HG03575 (cell line): ENCODE measurements at regions not wholly inside any gene's neighbourhood (a gene's known extent, or its start where the extent isn't known, plus 50 kb on each side); places are given as distances from the start of the nearest gene placed in this dataset.

Experiments used
- ATAC-seq: cut with Tn5 transposase; IDR thresholded peaks from one replicate; pipeline ENCODE4 v1.9.1; 2021; ENCODE audit not compliant: unreplicated experiment, insufficient number of reproducible peaks, low FRiP score; ENCODE audit errors: extremely low read depth

DNA sequence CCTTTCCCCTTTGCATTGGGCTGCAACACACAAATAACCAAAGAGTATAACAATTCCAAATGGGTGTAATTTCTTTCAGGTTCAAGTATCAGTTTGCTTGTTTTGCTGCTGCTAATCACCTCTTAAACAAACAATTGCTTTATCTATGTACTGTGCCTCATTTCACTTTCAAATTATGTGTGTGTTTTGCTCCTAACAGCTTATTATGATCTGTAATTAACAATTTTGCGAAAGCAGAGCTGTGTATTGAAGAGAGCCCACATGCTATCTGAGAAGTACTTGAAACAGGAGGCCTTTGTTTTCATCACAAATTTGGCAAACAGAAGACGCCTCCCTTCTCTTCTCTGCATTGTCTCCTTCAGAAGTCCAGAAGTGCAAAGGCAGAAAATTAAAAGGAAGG, 312.0 kb downstream of the TLE1 start:
- ATAC-seq = no peak

DNA sequence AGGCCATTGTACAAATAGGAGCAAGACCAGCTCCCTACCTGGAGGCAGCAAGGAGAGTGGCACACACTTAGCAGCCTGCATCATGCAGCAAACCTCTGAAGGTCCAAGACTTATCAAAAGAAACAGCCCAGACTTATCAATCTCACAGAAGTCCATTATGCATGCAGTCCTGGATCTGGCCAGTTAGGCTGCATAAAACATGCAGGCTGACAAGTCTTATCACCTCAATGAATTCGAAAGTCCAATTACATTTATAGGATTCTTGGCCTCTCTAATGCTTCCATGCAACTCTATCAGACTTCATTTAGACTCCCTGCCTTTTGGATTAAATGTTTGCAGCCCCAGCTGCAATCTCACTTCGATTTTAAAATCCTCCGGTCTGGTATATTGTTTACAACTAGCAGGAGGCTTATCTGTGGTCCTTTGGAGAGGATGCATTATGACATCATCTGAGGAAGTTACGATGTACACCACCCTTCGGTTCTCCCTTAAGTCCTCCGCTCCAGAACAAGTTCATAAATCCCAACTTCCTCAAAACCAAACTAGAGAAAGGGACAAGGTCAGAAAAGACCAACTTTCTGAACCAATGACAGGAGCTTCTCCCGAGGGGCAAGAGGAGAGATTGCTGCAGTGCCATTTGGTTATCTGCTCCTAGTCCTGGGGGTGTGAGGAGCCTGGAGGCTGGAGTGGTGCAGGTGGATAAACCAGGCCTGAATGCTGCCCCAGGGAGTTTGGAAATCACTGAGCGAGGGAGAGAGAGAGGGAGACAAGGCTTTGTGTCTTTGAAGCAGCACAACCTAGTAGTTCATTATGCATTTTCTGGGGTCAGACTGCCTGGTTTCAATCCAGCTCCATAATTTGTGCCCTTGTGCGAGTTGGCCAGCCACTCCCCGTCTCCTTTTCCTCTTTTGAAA, 313.9 kb downstream of the TLE1 start:
- ATAC-seq = no peak

DNA sequence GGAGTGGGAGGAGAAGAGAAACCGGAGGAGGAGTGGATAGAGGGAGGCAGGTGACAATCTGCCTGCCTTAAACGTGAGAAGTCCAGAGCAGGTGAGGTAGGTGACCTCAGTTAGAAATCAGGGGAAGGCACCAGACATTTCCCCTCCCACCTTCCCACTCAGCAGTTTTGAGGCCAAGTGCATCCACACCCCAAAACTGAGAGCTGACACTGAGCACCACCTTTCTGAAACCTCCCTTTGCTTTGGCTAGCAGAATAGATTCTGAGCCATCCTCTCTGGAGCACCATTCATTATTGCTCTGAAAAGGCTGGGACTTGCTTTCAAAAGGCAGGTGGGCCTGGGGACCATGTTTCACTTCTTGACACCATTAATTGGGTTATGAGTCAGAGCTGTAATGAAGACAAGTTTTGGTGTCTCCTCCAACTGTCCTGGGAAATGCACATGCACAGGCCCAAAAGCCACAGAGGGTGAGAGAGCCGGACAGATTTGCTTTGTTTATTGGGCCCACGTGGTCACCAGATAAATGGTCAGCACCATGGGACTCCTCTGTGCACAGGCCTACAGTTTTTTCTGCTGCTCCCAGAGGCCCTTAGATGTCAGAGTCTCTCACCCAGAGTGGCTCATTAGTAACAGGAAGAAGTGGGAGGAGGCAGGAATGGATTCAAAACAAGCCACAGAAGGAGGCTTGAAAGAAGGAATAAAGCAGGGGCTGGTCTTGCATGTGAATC, 314.7 kb downstream of the TLE1 start:
- ATAC-seq = no peak

DNA sequence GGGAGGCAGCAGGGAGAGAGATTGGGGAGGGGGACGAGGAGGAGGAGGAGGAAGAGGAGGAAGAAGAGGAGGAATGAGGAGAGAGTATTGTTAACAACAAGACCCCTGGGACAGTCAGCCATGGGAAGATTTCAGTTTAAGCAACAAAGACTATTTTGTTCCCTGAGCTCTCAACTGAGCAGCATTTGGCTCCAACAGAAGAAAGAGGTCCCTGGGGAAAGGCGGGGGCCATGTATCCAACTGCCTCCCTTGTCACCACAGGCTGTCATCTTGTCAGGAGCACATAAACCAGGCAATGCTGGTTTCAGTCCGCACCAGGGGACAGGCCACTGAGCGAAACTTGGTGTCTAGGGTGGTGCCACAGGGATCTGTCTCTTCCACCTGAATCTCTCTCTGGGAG, 316.1 kb downstream of the TLE1 start:
- no peak for ATAC-seq

DNA sequence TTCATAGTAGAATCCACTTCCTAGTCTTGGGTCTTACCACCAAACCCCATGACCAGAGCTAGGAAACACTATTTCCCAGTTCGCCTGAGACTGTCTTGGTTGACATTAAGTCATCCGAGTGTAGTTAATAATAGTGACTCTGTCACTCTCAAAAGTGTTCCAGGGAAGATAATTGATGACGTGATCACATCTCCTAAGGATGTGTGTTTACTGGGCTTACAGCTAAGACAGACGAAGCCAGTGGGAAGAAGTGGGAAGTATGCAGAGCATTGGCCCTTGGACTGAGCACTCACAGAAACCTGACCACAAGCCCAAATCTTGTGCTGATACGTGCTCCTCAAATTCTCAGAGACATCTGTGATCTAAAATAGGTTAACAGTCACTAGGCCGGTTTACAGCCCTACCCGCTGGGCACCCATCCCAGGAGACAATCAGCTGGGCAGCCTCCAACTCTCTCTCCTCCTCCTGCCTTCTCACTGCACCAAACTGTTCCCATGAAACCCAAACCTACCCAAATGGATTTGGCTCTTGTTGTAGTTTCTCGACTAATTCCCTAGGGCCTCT, 316.6 kb downstream of the TLE1 start:
- no peak for ATAC-seq

DNA sequence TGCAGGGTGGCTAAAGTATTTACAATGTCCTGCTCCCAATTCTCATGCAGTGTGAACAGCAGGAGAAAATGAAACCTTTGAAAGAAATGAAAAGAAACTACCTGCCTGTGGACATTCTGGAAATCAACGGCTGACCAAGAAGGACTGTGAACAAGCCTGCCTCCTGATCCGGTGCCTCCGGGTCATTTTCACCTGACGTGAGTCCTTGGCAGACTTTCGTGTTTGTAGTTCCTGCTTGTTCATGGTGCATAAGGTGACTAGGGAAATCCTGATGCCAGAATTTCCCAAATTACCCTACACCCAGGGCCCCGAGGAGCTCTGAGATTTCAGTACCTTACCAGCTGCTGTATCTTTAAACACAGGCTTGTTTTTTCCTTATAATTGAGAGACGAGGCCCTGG, 317.5 kb downstream of the TLE1 start:
- ATAC-seq = no peak

DNA sequence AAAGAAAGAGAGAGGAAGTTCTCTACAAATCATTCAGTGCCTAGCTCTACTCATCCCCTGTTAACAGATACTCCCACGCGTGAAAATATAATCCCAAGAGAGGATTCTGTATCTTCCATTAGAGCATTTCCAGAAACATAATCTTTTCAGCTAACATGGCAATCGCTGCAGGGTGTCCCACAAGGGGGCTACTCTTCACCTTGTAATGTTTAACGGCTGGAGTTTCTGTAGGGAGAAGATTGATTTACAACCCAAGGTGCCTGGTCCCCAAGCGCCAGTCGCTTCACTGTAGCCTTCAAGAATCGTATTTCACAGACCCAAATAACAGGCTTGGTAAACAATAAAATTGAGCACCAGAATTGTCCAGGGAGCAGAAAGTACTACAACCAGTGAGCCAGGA, 318.7 kb downstream of the TLE1 start:
- ATAC-seq = no peak

DNA sequence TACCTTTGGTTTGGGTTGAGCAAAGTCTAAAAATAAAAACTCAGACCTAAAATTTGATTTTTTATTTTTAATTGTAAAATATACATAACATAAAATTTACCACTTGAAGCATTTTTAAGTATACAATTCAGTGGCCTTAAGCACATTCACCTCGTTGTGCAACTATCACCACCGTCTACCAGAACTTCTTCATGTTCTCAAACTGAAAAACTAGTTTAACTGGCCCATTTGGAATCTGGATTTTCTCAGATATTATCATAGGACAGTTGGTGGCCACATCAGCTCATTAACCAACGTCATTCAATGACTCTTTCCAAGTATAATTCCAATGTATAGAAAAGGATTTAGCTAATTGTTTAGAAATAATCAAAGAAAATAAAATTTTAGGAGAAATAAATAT, 319.3 kb downstream of the TLE1 start:
- ATAC-seq = no peak

DNA sequence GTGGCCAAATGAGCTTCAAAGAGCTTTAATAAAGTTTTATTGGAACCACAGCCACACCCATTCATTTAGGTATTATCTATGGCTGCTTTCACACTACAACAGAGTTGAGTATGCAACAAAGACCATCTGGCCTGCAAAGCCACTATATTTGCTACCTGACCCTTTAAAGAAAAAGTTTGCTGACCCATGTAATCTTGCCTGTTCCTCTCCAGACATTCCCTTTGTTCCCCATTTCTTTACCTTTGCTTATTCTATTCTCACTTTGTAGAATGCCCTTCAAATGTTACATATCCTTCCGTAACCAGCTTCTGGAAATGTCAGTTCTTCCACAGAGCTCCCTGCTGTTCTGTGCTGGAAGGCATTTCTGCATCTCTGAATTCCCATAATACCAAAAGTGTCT, 320.2 kb downstream of the TLE1 start:
- ATAC-seq = no peak

DNA sequence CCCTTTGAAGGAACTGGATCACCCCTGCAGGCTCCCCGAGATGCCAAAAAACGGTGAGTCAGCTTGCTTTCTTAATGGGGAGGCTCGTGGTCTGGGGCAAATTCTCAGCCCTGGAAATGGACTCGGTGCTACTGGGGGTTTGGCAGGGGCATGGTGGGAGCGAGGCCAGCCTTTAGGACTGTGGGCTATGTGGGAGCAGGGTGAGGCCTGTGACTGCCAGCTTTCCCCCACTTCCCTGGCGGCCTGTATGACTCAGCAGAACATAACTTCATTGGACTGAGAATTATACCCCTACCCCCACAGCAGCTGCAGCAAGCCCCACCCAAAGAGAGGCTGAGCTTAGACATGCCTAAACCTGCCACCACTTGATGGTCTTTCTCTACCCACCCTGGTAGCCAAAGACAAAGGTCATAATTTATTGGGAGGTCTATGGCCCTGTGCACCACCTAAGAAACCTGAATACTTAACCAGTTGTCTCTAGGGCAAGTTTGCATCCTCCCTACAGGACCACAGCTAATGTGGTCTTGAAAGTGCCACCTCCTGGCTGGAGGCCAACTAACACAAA, 325.3 kb downstream of the TLE1 start:
- ATAC-seq = no peak

DNA sequence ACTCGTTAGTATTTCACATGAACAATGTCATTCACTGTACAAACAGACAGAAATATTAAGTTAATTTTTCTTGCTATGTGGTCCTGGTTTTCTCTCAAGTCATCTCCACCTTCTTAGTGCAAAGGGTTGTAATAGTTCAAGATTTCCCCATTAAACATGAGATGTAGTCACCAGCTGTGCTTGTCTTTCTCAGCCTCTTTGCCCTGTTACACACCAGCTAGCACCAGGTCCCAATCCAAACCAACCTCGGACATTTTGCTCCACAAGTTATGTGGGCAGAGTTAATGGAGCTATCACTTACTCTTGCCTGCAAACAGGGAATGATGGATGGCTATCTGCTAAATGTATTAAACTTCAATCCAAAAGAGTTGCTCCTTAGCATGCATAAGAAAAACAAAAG, 328.1 kb downstream of the TLE1 start:
- no peak for ATAC-seq

DNA sequence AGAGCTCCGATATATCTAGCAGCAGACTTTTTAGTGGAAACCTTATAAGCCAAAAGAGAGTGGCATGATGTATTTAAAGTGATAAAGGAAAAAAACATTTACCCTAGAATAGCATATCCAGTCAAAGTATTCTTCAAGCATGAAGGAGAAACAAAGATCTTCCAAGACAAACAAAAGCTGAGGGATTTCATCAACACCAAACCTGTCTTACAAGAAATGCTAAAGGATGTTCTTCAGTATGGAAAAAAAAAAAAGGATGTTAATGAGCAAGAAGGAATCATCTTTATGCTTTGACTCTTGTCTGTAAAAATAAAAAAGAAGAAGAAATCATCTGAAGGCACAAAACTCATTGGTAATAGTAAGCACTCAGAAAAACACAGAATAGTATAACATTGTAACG, 338.2 kb downstream of the TLE1 start:
- ATAC-seq = no peak

DNA sequence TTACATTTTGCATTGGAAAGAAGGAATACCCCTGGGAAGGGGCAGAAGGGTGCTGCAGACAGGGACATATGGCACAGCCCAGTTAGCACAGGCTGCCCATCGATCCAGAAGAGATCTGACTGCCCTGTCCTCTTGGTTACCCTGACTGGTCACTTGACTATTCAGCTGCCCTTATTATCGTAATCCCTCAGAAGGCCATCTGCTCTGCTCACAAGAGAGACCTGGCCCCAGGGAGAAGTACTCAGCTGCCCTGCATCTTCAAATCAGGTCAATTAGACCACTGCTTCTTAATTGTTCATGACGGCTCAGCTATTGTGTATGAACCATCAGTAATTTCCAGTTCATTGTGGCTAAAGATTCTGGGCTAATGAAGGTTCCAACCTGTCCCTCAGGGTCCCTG, 345.0 kb downstream of the TLE1 start:
- no peak for ATAC-seq

DNA sequence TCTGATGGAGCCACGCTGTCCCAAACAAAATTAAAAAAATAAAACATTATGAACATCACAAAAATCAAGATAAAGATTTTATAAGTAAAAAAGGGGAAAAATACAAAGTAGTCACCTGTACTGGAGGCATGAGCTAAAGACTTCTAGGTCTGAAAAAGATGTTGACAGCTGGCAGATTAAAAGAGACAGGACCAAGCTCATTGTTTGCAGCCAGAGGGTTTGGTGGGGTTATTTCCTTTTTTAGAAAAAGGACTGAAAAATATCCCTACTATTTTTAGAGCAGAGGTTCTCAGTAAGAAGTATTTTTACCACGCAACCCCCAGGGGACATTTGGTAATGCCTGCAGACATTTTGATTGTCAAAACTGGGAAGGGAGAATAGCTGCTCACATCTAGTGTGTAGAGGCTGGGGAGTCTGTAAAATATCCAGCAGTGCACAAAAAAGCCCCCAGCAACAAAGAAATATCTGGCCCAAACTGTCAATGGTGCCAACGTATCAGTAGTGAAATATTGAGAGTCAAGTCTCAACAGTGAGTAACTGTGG, 353.4 kb downstream of the TLE1 start:
- ATAC-seq = no peak

DNA sequence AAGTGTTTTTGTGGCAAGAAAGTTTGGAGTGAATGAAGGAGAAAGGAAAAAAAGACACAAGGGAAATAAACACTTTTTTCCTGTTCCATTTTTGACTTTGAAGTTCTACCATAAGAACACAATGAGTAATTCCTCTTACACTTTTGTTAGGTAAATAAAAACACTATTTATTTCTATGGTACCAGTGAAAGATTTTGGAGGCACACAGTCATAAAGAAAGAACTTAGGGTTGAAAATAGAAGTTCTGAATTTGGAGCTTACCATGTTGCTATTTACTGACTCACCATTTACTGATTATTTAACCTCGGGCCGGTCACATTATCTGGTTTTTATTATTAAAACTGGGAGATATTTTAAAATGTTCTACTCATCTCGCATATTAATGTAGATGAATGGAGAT, 367.8 kb downstream of the TLE1 start:
- no peak for ATAC-seq

DNA sequence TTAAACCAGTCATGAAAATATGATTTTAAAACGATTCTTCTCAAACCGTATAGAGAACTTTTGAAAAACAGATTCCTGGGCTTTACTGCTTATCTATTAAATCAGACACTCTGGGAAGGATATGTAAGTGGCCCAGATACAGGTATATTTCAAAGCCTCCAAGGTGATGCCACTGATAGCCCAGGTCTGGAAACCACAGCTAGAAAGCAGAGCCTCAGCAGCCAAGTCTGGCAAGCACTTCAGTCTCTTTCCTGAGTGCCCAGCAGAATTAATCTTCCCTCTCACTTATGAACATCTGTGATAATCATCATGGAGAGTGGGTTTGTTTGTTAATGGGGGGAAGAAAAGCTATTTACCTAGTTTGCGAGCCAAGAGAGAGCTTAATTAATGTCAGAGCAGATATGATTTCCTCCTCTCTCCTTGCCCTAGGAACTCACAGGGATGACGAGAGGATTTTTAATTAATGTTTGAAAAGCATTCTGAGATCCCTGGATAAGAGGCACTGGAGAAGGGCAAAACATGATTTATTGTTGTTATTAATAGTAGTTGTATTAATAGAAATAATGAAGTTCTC, 368.4 kb downstream of the TLE1 start:
- no peak for ATAC-seq

DNA sequence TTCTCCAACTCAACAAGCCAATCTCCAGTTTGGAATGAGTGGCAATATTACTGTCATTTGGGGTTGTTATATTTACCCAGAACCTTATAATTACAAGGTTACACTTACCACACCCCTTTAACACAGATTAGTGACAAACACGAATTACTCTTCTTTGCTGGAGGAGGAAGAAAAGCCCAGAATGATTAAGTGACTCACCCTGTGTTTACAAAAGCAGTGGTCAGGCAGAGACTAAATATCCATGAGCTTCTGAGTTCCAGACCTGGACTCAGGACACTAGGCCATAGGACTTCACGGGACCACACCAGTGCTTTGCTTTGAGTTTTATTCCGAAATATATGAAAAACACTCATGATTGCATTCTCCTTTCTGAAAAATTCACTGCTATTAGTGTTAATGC, 370.8 kb downstream of the TLE1 start:
- ATAC-seq = no peak

DNA sequence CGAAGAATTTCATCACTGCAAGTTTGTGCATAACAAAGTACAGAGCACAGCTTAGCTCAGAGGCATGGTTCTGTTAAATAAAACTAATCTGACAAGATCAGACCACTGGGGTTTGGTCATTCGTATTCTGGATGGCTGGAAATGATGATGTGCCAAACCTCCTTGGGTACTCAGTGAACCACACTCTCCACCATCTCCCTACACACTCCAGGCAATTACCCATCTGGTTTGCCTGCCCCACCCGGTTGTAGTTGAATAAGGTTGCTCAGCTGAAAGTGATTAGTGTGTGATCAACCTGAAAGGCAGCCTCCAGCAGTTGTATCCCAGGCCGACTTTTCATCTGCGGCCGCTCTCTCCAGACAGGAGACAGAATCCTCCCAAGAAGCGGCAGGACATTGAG, 371.4 kb downstream of the TLE1 start:
- no peak for ATAC-seq

DNA sequence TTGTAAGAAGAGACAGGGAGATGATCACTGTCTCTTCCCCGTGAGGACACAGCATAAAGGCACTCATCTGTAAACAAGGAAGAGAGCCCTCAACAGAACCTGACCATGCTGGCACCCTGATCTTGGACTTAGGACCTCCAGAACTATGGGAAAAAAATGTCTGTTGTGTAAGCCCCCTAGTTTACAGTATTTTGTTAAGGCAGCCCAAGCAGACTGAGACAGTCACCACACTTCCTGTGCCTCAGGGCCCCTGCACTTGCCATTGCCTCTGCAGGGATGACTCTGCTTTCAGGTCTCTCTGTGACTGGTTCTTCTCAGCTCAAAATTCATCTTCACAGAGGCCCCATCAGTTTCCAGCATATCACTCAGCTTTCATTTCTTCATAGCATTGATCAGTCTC, 372.1 kb downstream of the TLE1 start:
- ATAC-seq = no peak
